ENCODE measurements at regions not wholly inside any gene's neighbourhood (a gene's known extent, or its start where the extent isn't known, plus 50 kb on each side); places are given as distances from the start of the nearest gene placed in this dataset.
"Not testable (repeated sequence)": the region's sequence is repeated elsewhere in the genome, so short reads cannot be mapped to it uniquely, and the experiment has no call there.

- no peak for TF ChIP-seq CTCF (IDR thresholded peaks at IDR 0.05)
Measured at GRCh38 chr2:187654535-187654934, 100.3 kb upstream of the TFPI start.

DNA sequence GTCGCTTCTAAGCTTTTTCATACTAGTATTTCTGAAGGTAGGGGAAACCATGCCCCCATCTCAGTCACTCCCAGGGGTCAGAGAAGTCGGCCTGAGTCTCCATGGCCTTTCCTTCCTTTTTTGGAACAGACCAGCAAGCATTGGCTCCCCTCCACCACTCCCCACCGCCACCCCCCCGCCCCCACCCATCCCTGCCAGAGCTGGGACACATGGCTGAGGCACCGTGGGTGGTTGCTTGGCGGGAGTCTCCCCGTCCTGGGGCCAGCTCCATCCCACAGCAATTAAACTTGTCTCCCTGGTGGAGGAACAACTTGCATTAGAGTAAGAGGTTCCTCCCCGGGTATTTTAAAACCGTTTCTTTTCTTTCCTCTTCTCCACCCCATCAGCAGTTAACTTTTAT is 100.8 kb upstream of the TFPI start:
- Mint-ChIP-seq H3K27ac (no peak overlapping the region), H3K4me1 (no peaks in the 10 kb centered on the region), H3K36me3 (ENCODE audit: low read depth) (no peaks in the 10 kb centered on the region), H3K27me3 (no peaks in the 10 kb centered on the region), H3K4me3 (no peak overlapping the region), H3K9me3 (no peaks in the 10 kb centered on the region)
- intact Hi-C loops (cut with micrococcal nuclease) = no loop called here
- CTCF ChIA-PET = no interaction called here
- DNase-seq = no peak
- POLR2A ChIA-PET = no interaction called here
- no peak for TF ChIP-seq CTCF (IDR thresholded peaks at IDR 0.05)
- no peak for ATAC-seq (ENCODE audit: low read depth)

More at GRCh38 chr2:187654535-187654934, 100.3 kb upstream of the TFPI start:
- Mint-ChIP-seq H3K4me3 (no peak overlapping the region), H3K9me3 (no peaks in the 10 kb centered on the region), H3K36me3 (ENCODE audit: low read depth) (no peaks in the 10 kb centered on the region), H3K4me1 (no peaks in the 10 kb centered on the region), H3K27me3 (no peaks in the 10 kb centered on the region), H3K27ac (no peak overlapping the region)
- ChIA-PET POLR2A (no interaction called here), CTCF (no interaction called here)
- intact Hi-C loops (cut with micrococcal nuclease) = no loop called here
- ATAC-seq (ENCODE audit: low read depth) (no peak), DNase-seq (no peak)

GRCh38 chr2:187656123-187656522 is 101.9 kb upstream of the TFPI start:
- Mint-ChIP-seq H3K4me1 (no peaks in the 10 kb centered on the region), H3K27ac (no peak overlapping the region), H3K4me3 (no peak overlapping the region), H3K9me3 (no peaks in the 10 kb centered on the region), H3K27me3 (no peaks in the 10 kb centered on the region), H3K36me3 (ENCODE audit: low read depth) (no peaks in the 10 kb centered on the region)
- DNase-seq = no peak
- no peak for ATAC-seq (ENCODE audit: low read depth)
- no peak for TF ChIP-seq CTCF (IDR thresholded peaks at IDR 0.05)
- intact Hi-C loops (cut with micrococcal nuclease) = no loop called here
- CTCF ChIA-PET = no interaction called here
- POLR2A ChIA-PET = no interaction called here

DNA sequence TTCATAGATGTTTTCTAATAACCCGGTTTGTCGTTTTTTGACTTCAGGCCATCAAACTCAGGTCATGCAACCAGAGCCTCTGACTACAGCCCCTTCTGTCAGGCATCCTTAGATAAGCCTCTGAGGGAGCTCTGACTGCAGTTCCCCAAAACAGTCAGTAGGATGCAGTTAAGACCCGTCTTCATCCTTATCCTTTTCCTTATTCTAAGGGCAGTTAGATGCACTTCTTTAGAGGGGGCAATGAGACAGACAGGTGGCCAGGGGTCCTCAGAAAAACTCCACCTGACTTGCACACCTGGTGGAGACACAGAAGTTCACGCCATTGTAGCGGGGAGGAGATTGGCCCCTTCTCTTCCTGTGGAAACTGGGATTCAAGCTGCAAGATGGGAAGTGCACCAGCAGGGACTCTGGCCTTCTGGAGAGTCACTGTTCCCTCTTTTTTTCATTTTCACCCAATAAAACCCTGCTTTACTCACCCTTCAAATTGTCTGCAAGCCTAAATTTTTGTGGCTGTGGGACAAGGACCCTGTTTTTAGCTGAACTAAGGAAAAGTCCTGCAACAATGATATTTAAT is 104.8 kb upstream of the TFPI start:
- CTCF ChIA-PET = no interaction called here
- no peaks in the 10 kb centered on the region for H3K9me3 Mint-ChIP-seq
- H3K36me3 Mint-ChIP-seq (ENCODE audit: low read depth) = no peaks in the 10 kb centered on the region
- POLR2A ChIA-PET = no interaction called here
- DNase-seq = no peak
- H3K27ac Mint-ChIP-seq = no peak overlapping the region
- TF ChIP-seq CTCF (IDR thresholded peaks at IDR 0.05) = no peak
- intact Hi-C loops (cut with micrococcal nuclease) = no loop called here
- no peaks in the 10 kb centered on the region for H3K27me3 Mint-ChIP-seq
- H3K4me3 Mint-ChIP-seq = no peak overlapping the region
- no peak for ATAC-seq (ENCODE audit: low read depth)
- H3K4me1 Mint-ChIP-seq = no peaks in the 10 kb centered on the region

DNA sequence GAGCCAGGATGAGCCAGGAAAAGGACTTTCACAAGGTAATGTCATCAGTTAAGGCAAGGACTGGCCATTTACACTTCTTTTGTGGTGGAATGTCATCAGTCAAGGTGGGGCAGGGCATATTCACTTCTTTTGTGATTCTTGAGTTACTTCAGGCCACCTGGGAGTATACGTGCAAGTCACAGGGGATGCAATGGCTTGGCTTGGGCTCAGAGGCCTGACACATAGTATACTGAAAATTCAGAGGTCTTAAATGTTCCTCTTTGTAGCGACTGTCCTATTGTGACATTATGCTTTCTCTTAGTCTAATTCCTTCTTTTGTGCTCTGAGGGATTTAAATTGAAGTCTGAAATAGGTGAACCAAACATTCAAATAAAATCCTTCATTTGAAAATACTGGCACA is 121.8 kb upstream of the TFPI start:
- intact Hi-C loops (cut with micrococcal nuclease); CTCF ChIA-PET; H3K4me1 Mint-ChIP-seq; POLR2A ChIA-PET; H3K36me3 Mint-ChIP-seq (ENCODE audit: low read depth); H3K27ac Mint-ChIP-seq; H3K27me3 Mint-ChIP-seq; ATAC-seq (ENCODE audit: low read depth); DNase-seq; H3K9me3 Mint-ChIP-seq; H3K4me3 Mint-ChIP-seq: not testable (repeated sequence)

DNA sequence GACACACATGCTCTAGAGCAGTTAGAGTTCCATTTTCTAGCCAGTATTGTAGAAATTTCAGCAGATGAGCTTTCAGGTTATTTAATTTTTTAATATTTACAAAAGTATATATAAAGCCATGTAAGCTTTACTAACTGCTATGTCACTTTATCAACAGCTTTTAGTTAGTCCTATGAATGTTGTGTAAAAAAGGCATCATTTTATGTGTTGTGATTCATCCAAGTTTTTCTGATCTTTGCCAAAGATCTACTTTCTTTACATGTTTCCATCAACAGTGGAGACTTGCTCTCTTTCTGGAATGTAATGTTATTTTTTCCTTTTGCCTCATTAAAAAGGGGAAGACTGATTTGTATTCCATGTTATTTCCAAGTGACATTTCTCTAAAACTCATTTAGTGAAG is 125.2 kb upstream of the TFPI start:
- H3K4me1 Mint-ChIP-seq = no peaks in the 10 kb centered on the region
- no peak for ATAC-seq (ENCODE audit: low read depth)

More for the DNA sequence above, 125.2 kb upstream of the TFPI start:
- no peaks in the 10 kb centered on the region for H3K9me3 Mint-ChIP-seq
- H3K27ac Mint-ChIP-seq = no peak overlapping the region
- no peaks in the 10 kb centered on the region for H3K36me3 Mint-ChIP-seq (ENCODE audit: low read depth)
- H3K27me3 Mint-ChIP-seq = no peaks in the 10 kb centered on the region
- POLR2A ChIA-PET = no interaction called here
- intact Hi-C loops (cut with micrococcal nuclease) = no loop called here
- CTCF ChIA-PET = no interaction called here
- TF ChIP-seq CTCF (IDR thresholded peaks at IDR 0.05) = no peak
- no peak overlapping the region for H3K4me3 Mint-ChIP-seq
- DNase-seq = no peak
